CD8-positive, alpha-beta memory T cell (primary cell): ENCODE measurements at regions not wholly inside any gene's neighbourhood (a gene's known extent, or its start where the extent isn't known, plus 50 kb on each side); places are given as distances from the start of the nearest gene placed in this dataset.

Source experiments
- CTCF ChIA-PET: fragments of 350-600 bp; sonication (Branson Sonifier 250); formaldehyde crosslinking; loops from one replicate; lab custom pipeline; 2021; ENCODE audit warnings: antibody characterized with exemption; lab: Charles Lee
- POLR2A ChIA-PET: fragments of 350-600 bp; sonication (Branson Sonifier 250); formaldehyde crosslinking; loops from one replicate; lab custom pipeline; 2021; ENCODE audit warnings: antibody characterized with exemption; lab: Charles Lee
- DNase-seq, 5 donors: peaks; one replicate each; pipeline versions ENCODE4 v3.0.0 to v3.0.0-alpha.2; 2020 to 2022; ENCODE audit warnings: mixed read lengths in 1 of 5
- H3K27ac ChIP-seq: one replicate; pipeline ENCODE4 v1.7.0; 2013; ENCODE audit warnings: low read depth, mild to moderate bottlenecking, low read length, moderate library complexity
- H3K27me3 ChIP-seq: 2 replicates; pipeline ENCODE4 v1.7.0; 2013; ENCODE audit warnings: low read length, mild to moderate bottlenecking; ENCODE audit not compliant: insufficient read depth, poor library complexity, severe bottlenecking
- H3K36me3 ChIP-seq: 2 replicates; pipeline ENCODE4 v1.7.0; 2013; ENCODE audit warnings: mild to moderate bottlenecking, low read length, moderate library complexity; ENCODE audit not compliant: insufficient read depth
- H3K4me1 ChIP-seq: 2 replicates; pipeline ENCODE4 v1.7.0; 2013; ENCODE audit warnings: mild to moderate bottlenecking, low read length, moderate library complexity; ENCODE audit not compliant: insufficient read depth
- H3K4me3 ChIP-seq: 2 replicates; pipeline ENCODE4 v1.7.0; 2013; ENCODE audit warnings: mild to moderate bottlenecking, low read length
- H3K9me3 ChIP-seq: 2 replicates; pipeline ENCODE4 v1.7.0; 2013; ENCODE audit warnings: mild to moderate bottlenecking, low read length
- H3K27ac Mint-ChIP-seq, 8 donors: one replicate each; pipeline ENCODE4 v1.8.0; 2020 to 2021; ENCODE audit warnings: mixed read lengths in 8 of 8, mild to moderate bottlenecking in 6 of 8, inconsistent platforms in 3 of 8, moderate library complexity in 3 of 8
- H3K27me3 Mint-ChIP-seq, 2 donors: one replicate each; pipeline ENCODE4 v1.8.0; 2020 to 2021; ENCODE audit warnings: mixed read lengths in 2 of 2, mild to moderate bottlenecking in 1 of 2, moderate library complexity in 1 of 2
- H3K36me3 Mint-ChIP-seq, 3 donors: one replicate each; pipeline ENCODE4 v1.8.0; 2020 to 2021; ENCODE audit warnings: mixed read lengths in 3 of 3, inconsistent platforms in 1 of 3, mild to moderate bottlenecking in 1 of 3
- H3K4me1 Mint-ChIP-seq, 3 donors: one replicate each; pipeline ENCODE4 v1.8.0; 2020 to 2021; ENCODE audit warnings: mixed read lengths in 3 of 3, inconsistent platforms in 1 of 3, mild to moderate bottlenecking in 1 of 3
- H3K4me3 Mint-ChIP-seq, 7 donors: one replicate each; pipeline ENCODE4 v1.8.0; 2020 to 2021; ENCODE audit warnings: mixed read lengths in 7 of 7, mild to moderate bottlenecking in 6 of 7, moderate library complexity in 4 of 7, inconsistent platforms in 2 of 7
- H3K9me3 Mint-ChIP-seq, 5 donors: one replicate each; pipeline ENCODE4 v1.8.0; 2020 to 2022; ENCODE audit warnings: mixed read lengths in 5 of 5, mild to moderate bottlenecking in 3 of 5, moderate library complexity in 2 of 5, inconsistent platforms in 1 of 5

DNA sequence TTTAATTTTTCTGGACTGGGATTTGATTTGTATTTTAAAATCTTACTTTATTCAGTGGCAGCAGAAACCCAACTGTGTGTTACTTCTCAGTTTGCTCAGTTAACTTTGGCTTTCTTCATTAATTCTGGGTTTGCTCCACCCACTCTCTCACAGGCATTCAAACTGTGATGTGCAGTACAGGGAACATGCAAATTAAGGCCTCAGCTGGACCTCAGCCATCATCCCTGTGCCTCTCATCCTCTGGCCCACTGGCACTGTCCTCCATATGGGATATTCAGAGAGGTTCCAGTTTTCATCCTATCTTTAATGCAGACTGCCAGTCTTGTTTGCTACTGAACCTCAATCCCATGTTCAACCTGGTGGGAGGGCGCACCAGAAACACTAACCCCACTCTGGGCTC, 743.4 kb upstream of the IGFBP3 start:
- POLR2A ChIA-PET, result no interaction called here
- Histone ChIP-seq H3K4me1 (no peaks in the 10 kb centered on the region), H3K36me3 (no peaks in the 10 kb centered on the region), H3K4me3 (no peak overlapping the region), H3K27ac (no peak overlapping the region), H3K9me3 (no peaks in the 10 kb centered on the region), H3K27me3 (no peaks in the 10 kb centered on the region)
- H3K4me1 Mint-ChIP-seq, result no peaks in the 10 kb centered on the region
- H3K36me3 Mint-ChIP-seq, result no peaks in the 10 kb centered on the region
- CTCF ChIA-PET, result no interaction called here
- H3K4me3 Mint-ChIP-seq, result no peak overlapping the region
- H3K27ac Mint-ChIP-seq, result no peak overlapping the region
- peaks cover 3 to 13% (median 10%) of the 10 kb centered on the region in 5 donors for H3K9me3 Mint-ChIP-seq
- no peak for DNase-seq
- no peaks in the 10 kb centered on the region for H3K27me3 Mint-ChIP-seq

DNA sequence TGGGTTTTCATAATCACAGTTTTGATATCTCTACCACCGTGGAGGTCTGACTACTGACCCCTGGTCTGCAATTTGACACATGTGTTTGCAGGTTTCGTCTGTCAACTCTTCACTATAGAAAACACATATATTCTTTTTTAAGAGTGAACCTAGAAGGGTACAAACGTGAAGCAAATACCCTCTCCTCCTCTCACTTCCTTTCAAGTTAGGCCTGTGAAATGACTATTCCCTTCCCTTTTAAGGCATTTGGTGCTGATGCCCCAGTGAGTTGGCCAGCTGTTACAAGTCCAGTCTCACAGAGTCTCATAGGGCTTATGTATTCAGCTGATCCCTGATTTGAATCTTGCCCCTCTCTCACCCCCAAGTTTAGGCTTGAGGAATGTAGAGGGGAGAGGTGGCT, 742.0 kb upstream of the IGFBP3 start:
- H3K9me3 Mint-ChIP-seq, result peaks cover 2 to 12% (median 10%) of the 10 kb centered on the region in 5 donors
- no peaks in the 10 kb centered on the region for H3K36me3 ChIP-seq
- H3K4me3 ChIP-seq, result no peak overlapping the region
- no peaks in the 10 kb centered on the region for H3K36me3 Mint-ChIP-seq
- ChIA-PET POLR2A (no interaction called here), CTCF (no interaction called here)
- H3K27ac Mint-ChIP-seq, result no peak overlapping the region
- no peaks in the 10 kb centered on the region for H3K27me3 ChIP-seq
- no peak overlapping the region for H3K4me3 Mint-ChIP-seq
- no peaks in the 10 kb centered on the region for H3K4me1 ChIP-seq
- no peaks in the 10 kb centered on the region for H3K4me1 Mint-ChIP-seq
- H3K27ac ChIP-seq, result no peak overlapping the region
- no peak for DNase-seq
- no peaks in the 10 kb centered on the region for H3K27me3 Mint-ChIP-seq
- no peaks in the 10 kb centered on the region for H3K9me3 ChIP-seq

DNA sequence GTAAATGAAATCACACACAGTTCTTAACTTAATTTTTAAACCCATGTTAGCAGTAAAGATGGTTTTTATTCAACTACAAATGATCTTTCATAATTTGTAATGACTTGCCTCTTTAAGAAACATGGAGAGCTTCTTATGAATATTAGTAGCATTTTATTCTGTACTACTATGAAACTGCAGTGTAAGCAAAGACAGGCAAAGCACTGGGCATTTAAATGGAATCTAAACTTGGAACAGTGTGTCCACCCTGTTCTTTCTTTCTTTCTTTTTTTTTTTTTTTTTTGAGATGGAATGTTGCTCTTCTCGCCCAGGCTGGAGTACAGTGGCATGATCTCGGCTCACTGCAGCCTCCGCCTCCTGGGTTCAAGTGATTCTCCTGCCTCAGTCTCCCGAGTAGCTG, 740.4 kb upstream of the IGFBP3 start:
- Mint-ChIP-seq H3K4me1 (no peaks in the 10 kb centered on the region), H3K9me3 (peaks cover 0 to 18% (median 4%) of the 10 kb centered on the region in 5 donors)
- CTCF ChIA-PET, result no interaction called here

DNA sequence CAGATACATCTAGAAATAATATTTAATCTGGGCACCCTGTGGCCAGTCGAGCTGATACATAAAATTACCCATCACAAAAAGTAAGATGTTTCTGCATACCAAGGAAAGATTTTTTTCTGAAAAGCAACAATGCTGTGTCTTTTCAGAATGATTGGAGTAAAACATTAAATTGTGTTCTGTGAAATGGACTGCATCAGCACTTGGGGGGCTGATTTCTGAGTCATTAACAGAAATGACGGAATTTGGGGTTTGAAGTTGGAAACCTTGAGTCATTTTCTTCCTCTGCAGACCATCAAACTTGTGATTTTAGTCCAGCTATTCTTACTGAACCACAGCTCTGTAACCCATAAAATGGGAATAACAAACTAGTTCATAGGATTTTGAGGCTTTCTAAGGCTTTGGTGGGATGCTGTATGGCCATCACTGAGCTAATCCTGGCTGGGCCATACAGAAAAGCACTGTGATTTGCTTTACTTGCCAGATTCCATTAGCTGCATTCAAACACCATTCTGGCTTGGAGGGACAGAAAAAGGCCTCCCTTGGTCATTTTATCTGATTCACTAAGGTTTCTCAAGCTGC, 739.4 kb upstream of the IGFBP3 start:
- no peaks in the 10 kb centered on the region for H3K36me3 Mint-ChIP-seq
- ChIA-PET POLR2A (no interaction called here), CTCF (no interaction called here)
- H3K9me3 ChIP-seq, result no peaks in the 10 kb centered on the region
- H3K36me3 ChIP-seq, result no peaks in the 10 kb centered on the region
- no peak overlapping the region for H3K4me3 ChIP-seq
- no peak overlapping the region for H3K27ac ChIP-seq
- no peak for DNase-seq
- no peaks in the 10 kb centered on the region for H3K4me1 Mint-ChIP-seq
- peaks cover 0 to 13% (median 4%) of the 10 kb centered on the region in 5 donors for H3K9me3 Mint-ChIP-seq
- no peak overlapping the region for H3K4me3 Mint-ChIP-seq
- H3K27me3 Mint-ChIP-seq, result no peaks in the 10 kb centered on the region
- H3K27me3 ChIP-seq, result no peaks in the 10 kb centered on the region
- no peak overlapping the region for H3K27ac Mint-ChIP-seq
- no peaks in the 10 kb centered on the region for H3K4me1 ChIP-seq

More for the DNA sequence above, 740.4 kb upstream of the IGFBP3 start:
- Mint-ChIP-seq H3K36me3 (no peaks in the 10 kb centered on the region), H3K27ac (no peak overlapping the region), H3K27me3 (no peaks in the 10 kb centered on the region), H3K4me3 (no peak overlapping the region)
- Histone ChIP-seq H3K27me3 (no peaks in the 10 kb centered on the region), H3K36me3 (no peaks in the 10 kb centered on the region), H3K9me3 (no peaks in the 10 kb centered on the region), H3K27ac (no peak overlapping the region), H3K4me1 (no peaks in the 10 kb centered on the region), H3K4me3 (no peak overlapping the region)
- POLR2A ChIA-PET, result no interaction called here
- no peak for DNase-seq

DNA sequence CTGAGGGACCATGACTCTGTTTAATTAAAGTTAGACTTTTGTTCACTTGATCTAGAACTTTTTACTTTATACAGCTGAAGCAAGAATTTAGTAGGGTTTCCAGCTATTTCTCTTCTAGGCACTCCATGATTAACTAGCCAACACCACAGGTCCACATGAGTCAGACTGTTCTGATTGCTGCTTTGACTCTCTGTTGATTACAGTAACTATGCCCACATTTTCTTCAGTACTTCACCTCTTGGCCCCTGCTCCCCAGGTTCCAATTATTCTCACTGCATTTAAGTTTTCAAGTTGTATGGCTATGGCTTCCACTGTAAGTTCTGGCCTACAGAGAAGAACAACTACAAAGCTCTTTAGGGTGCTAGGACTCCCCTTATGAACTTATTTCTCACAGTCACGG, 737.2 kb upstream of the IGFBP3 start:
- POLR2A ChIA-PET, result no interaction called here
- no peak overlapping the region for H3K27ac ChIP-seq
- H3K27ac Mint-ChIP-seq, result no peak overlapping the region
- H3K4me3 ChIP-seq, result no peak overlapping the region
- CTCF ChIA-PET, result no interaction called here
- H3K27me3 ChIP-seq, result no peaks in the 10 kb centered on the region
- H3K9me3 Mint-ChIP-seq, result peaks cover 0 to 18% (median 4%) of the 10 kb centered on the region in 5 donors
- no peak overlapping the region for H3K4me3 Mint-ChIP-seq
- no peaks in the 10 kb centered on the region for H3K36me3 Mint-ChIP-seq
- H3K4me1 Mint-ChIP-seq, result no peaks in the 10 kb centered on the region
- H3K9me3 ChIP-seq, result no peaks in the 10 kb centered on the region
- H3K4me1 ChIP-seq, result no peaks in the 10 kb centered on the region
- no peaks in the 10 kb centered on the region for H3K27me3 Mint-ChIP-seq
- no peaks in the 10 kb centered on the region for H3K36me3 ChIP-seq
- DNase-seq, result no peak

DNA sequence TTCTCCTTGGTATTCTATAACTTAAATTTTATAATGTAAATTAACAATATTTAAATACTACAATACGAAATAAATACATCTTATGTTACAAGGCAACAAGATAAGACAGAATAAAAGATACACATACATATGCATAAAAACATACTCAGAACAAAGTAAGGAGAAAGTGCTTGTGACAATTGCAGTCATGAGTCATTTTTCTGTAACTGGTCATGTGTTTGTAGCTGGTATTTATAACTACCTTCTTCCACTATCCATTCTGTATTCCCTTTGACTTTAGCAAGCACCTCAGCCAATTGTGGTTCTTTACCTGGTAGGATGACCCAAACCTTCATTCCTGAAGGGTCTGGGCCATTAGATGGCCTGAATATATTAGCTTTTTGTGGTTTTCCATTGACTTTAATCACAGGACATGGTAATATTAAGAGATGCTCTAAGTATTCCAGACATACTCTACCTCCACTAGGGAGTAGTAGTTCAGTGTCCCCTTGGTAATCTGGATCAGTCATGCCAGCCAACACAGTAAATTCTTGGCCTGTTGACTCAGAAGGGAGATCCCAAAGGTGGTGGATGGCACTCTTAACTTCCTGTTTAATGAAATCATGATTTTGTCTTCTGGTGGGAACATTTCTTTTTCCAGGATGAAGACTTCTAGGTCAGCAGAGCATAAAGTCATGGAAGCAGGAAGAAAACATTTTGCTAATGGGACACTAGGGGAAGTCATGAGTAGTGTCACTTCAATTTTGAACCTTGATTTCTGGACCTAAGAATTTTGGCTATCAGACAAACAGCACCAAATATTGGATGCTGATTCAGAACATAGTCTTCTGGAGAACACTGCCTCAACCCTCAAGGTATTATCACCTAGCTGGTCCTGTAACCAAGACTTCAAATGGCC, 733.7 kb upstream of the IGFBP3 start:
- CTCF ChIA-PET, result no interaction called here
- no peak overlapping the region for H3K27ac Mint-ChIP-seq
- no peak for DNase-seq
- Histone ChIP-seq H3K4me1 (no peaks in the 10 kb centered on the region), H3K4me3 (no peak overlapping the region), H3K36me3 (no peaks in the 10 kb centered on the region), H3K27ac (no peak overlapping the region), H3K9me3 (no peaks in the 10 kb centered on the region), H3K27me3 (no peaks in the 10 kb centered on the region)
- POLR2A ChIA-PET, result no interaction called here
- H3K36me3 Mint-ChIP-seq, result no peaks in the 10 kb centered on the region
- H3K27me3 Mint-ChIP-seq, result no peaks in the 10 kb centered on the region
- no peak overlapping the region for H3K4me3 Mint-ChIP-seq
- peaks cover 2 to 31% (median 4%) of the 10 kb centered on the region in 5 donors for H3K9me3 Mint-ChIP-seq
- H3K4me1 Mint-ChIP-seq, result no peaks in the 10 kb centered on the region

DNA sequence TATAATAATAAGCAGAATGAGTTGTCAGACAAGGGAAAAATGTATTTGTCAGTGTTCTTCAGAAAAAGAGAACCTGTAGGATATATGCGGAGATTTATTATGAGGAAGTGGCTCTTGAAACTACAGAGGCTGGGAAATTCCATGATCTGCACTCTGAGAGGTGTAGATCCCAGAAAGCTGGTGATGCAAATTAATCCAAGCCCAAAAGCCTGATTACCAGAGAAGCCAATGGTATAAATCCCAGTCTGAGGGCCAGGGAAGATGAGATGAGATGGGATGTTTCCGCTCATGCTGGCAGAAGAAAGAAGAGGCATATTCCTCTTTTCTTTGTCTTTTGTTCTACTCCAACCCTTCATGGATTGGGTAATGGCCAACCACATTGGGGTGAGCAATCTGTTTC, 732.8 kb upstream of the IGFBP3 start:
- Histone ChIP-seq H3K9me3 (no peaks in the 10 kb centered on the region), H3K4me3 (no peak overlapping the region), H3K36me3 (no peaks in the 10 kb centered on the region), H3K4me1 (no peaks in the 10 kb centered on the region), H3K27ac (no peak overlapping the region), H3K27me3 (no peaks in the 10 kb centered on the region)
- CTCF ChIA-PET, result no interaction called here
- peaks cover 2 to 32% (median 6%) of the 10 kb centered on the region in 5 donors for H3K9me3 Mint-ChIP-seq
- POLR2A ChIA-PET, result no interaction called here
- H3K4me3 Mint-ChIP-seq, result no peak overlapping the region
- no peak overlapping the region for H3K27ac Mint-ChIP-seq
- no peaks in the 10 kb centered on the region for H3K36me3 Mint-ChIP-seq
- H3K27me3 Mint-ChIP-seq, result no peaks in the 10 kb centered on the region
- DNase-seq, result no peak
- no peaks in the 10 kb centered on the region for H3K4me1 Mint-ChIP-seq

DNA sequence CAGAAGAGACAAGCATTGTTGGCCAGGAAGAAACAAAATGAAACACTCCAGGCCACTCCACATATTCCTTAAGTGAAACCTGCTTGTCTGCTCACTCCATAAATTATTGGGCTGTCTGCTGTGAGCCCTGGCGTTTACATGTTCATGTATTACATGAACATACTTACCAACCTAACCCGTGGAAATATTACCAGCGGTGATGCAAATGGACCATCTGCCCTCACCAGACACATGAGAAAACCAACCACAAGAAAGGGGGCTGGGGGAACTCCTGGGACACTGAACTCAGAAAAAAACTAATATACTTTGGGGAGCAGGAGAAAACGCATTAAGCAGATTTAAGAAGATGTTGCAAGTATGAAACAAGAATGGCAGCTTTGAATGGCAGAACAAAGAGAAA, 731.2 kb upstream of the IGFBP3 start:
- POLR2A ChIA-PET, result no interaction called here
- Mint-ChIP-seq H3K4me3 (no peak overlapping the region), H3K27me3 (no peaks in the 10 kb centered on the region), H3K9me3 (peaks cover 5 to 30% (median 8%) of the 10 kb centered on the region in 5 donors), H3K27ac (no peak overlapping the region), H3K4me1 (no peaks in the 10 kb centered on the region), H3K36me3 (no peaks in the 10 kb centered on the region)
- H3K27me3 ChIP-seq, result no peaks in the 10 kb centered on the region
- no peaks in the 10 kb centered on the region for H3K9me3 ChIP-seq
- CTCF ChIA-PET, result no interaction called here
- no peaks in the 10 kb centered on the region for H3K4me1 ChIP-seq
- no peaks in the 10 kb centered on the region for H3K36me3 ChIP-seq
- H3K4me3 ChIP-seq, result no peak overlapping the region
- H3K27ac ChIP-seq, result no peak overlapping the region
- no peak for DNase-seq
